ENCODE measurements at regions not wholly inside any gene's neighbourhood (a gene's known extent, or its start where the extent isn't known, plus 50 kb on each side); places are given as distances from the start of the nearest gene placed in this dataset.
"Not testable (repeated sequence)": the region's sequence is repeated elsewhere in the genome, so short reads cannot be mapped to it uniquely, and the experiment has no call there.

DNA sequence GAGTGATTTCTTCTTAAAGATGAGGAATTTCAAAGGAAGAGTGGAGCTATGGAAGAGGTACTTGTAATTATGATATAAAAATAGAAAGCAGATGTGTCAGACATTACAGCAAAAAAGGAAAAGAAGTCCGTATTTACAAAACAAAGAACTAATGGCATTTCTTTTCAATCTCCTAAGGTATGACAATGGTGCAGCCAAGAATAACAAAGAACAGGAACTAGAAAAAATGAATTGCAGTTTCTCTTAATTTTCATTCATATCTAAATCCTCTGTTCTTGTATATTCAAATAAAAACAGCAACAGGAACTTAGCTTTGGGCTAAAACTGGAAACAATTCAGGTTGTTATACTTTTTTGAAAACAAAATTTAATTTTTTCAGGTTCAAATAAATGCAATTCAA lies 105.1 kb downstream of the SPRY1 start:
- no peak for DNase-seq

GRCh38 chr4:123503698-123504363 lies 107.2 kb downstream of the SPRY1 start:
- DNase-seq, result no peak

DNA sequence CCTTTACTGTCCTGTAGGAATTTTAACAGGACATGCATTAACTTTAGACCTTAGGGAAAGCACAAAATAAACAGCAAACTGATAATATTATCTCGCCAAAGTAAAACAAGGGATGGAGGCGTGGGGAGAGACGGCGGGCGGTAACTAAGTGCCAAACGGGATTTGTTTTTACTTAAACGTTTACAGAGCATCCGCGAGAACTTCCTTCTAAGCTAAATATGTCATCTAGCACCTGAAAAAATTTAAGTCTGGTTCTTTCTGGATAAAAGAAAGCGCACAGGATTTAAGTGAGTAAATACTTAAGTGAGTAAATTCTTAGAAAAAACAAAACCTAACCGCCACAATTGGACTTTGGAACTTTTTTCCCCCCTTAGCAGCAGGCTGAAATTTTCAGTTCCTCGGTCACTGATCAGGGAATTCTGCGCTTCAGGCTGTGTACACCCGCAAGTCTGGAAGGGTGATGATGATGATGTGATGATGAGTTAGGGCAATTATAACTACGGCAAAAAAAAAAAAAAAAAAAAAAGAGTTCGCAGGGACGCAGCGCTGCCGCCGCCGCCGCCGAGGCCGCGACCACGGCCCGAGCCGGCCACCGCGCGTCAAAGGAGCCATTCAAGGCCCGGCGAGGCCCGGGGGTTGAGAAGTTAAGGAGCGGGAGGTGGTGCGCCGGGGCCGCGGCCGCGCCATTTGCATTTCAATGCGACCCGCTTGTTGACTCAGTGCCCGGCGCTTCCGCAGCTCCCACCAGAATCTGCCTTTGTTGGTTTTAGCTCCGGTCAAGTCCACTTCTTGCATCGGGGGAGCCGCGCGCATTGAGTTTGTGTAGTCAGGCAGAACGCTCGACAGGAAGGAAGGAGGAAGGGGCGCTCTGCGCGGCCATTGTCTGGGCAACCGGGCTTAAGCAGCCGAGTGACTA lies 108.8 kb downstream of the SPRY1 start:
- DNase-seq, result peak; percentile 83

GRCh38 chr4:123506011-123506695 lies 109.6 kb downstream of the SPRY1 start:
- DNase-seq, result no peak

GRCh38 chr4:123507376-123507775 lies 110.8 kb downstream of the SPRY1 start:
- DNase-seq, result no peak

GRCh38 chr4:123510221-123510620 lies 113.6 kb downstream of the SPRY1 start:
- no peak for DNase-seq

GRCh38 chr4:123510659-123511058 lies 114.1 kb downstream of the SPRY1 start:
- no peak for DNase-seq

- no peak for DNase-seq
Observed at GRCh38 chr4:123516576-123516975, 120.0 kb downstream of the SPRY1 start.

DNA sequence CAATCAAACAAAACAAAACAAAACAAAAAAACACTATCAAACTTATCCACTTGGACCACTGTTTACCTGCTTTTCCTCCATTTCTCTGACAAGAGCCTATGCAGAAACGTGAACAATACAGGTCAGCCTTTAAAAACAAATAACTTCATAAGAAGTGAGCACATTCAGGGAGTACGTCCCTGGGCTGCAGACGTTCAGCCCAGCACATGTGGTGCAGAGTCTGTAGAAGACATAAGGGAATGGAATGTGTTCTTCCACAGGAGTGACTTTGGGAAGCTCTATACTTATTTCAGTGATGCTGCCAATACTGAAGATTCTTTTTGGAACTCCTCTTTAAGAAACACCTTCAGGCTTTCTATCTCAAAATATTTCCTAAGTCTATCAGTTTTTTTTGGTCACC lies 120.6 kb downstream of the SPRY1 start:
- no peak for DNase-seq

- DNase-seq, result no peak
Observed at GRCh38 chr4:123517971-123518370, 121.4 kb downstream of the SPRY1 start.

DNA sequence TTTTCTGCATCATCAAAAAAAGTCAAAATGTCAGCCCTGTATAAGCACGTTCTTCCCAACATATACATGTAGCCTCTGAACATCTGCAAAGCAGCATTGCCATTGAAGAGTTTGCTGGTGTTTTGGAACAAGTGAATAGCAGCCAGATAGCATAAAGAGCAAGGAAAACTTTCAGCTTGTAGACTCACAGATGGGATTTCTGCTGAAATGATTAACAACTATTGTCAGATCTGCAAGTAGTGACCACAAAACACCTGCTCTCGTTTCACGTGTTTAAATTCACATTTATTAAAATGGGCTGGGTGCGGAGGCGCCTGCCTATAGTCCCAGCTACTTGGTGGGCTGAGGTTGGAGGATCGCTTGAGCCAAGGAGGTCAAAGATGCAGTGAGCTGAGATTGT lies 123.7 kb downstream of the SPRY1 start:
- no peak for DNase-seq

GRCh38 chr4:123522081-123522480 lies 125.5 kb downstream of the SPRY1 start:
- DNase-seq, result no peak

- DNase-seq, result no peak
Observed at GRCh38 chr4:123522646-123523045, 126.1 kb downstream of the SPRY1 start.

DNA sequence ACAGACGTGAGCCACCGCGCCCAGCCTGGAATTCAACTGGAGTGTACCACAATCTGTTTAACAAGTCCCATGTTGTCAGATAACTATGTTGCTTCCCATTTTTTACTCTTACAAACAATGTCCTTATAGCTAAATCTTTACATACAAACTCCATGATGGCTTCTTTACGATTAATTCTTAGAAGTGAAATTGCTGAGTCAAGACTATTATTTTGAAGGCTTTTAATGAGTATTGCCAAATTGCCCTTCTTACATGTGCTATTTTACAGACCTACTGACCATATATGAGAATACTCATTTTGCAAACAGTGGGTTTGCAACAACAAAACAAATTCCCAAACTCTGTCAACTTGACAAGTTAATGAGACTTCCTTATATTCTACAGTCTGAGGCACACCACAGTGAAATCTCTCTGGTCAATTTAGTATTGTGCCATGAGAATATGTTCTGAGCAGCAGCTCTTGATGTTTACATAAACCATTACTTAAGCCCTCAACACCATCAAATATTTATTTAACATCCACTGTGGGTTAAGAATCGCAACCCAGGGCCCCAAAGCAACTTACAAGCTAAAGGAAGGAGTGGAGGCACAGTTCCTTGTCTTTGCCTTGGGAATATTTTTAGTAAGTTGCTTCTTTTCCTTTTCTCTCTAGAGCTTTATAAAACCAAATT lies 128.5 kb downstream of the SPRY1 start:
- DNase-seq, result no peak

DNA sequence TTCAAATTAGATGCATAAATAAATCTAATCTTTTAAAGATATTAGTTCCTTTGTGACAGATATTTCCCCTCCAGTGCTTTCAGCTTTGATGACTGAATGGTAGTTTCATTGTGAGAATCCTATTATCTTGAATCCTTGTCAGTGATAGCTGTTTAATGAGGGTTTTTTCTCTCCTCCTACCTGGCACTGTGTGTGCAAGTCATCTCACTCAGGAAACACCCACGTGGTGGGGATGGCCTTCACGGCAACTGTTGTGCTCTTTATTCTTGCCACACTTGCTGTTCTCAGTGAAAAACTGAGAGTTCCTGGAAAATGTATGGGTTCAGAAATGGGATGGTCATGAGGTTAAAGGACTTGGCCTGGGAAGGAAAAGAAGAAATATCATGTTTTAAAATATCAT lies 129.9 kb downstream of the SPRY1 start:
- DNase-seq, result no peak

DNA sequence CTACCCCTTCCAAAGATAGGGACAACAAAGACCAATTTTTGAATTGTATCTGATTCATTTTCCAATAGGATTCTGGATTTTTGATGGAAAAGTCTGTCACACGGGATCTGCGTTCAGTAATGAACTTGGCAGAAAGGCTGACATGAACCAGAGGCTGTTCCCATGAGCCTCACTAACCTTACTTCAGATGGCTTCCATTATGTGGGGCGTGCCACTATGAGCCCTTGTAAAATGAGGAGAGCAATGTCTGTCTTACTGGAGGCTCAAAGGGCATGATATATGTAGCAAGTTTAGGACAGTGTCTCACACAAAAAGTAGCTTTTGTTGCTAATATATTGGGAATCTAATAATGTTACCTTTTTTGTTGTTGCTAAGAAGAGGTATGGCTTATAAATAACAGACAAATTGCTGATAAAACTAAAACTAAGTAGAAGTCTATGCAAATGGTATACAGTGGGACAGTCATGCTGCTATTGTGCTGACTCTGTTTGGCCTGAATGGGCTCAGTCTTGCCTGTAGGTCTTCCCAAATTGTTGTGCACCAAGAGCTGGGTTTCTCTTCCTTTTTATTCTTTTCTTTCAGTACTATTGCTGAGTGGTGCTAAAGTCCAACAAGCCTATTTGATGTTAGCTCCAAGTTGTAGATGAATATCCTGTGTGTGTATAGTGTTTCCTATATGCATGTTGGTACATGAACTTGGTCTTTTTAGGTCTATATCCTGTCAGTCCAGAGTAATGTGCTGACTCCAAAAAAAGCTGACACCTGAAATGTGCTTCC lies 132.1 kb downstream of the SPRY1 start:
- DNase-seq, result no peak

DNA sequence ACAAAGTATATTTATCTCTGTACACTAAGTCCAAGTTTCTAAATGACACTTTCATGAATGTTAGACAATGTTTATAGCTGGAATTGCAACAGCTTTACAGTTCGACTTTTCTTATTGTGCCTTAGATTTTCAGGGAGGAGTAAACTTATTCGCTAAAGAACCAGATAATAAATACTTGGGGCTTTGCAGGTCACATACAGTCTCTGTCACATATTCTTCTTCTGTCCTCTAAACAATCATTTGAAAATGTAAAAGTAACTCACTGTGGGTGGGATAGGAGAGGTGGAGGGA lies 132.6 kb downstream of the SPRY1 start:
- DNase-seq, result no peak

DNA sequence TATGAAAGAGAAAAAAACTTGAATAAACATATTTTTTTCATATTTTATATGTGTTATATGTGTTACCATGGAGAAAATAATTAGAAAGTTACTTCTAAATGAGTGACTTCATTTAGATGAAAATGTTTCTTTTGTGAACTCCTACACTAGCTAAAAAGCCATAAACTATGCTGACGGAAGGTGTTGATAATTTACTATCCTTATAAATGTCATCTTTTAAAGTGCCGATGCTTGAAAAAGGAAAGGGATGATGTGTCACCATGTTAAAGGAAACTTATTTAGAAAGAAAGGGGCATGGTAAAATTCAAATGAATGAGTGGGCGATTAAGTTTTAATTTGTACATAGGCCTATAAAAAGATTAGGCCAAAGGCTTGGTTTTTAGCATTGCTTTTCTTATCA lies 133.8 kb downstream of the SPRY1 start:
- DNase-seq, result no peak

DNA sequence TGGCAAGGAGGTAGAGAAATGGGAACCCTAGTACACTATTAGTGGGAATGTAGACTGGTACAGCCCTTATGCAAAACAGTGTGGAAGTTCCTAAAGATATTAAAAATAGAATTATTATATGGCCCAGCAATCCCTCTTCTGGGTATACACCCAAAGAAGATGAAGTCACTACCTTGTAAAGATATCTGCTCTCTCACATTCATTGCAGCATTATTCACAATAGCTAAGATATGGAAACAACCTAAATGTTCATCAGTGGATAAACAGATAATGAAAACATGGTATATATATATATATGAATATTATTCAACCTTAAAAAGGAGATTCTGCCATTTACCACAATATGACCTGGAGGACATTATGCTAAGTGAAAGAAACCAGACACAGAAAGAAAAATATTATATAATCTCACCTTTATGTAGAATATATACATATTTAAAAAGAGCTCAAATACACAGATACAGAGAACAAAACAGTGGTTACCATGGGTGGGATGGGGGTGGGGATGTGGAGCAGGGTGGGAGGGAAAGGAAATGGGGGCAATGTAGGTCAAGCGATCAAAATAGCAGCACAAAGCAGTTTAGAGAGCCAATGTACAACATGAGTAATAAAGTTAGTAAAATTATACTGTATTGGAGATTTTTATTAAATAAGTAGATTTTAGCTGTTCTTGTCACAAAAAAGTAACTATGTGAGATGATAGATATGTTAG lies 138.6 kb downstream of the SPRY1 start:
- DNase-seq, result no peak

GRCh38 chr4:123536225-123536624 lies 139.6 kb downstream of the SPRY1 start:
- DNase-seq, result no peak

DNA sequence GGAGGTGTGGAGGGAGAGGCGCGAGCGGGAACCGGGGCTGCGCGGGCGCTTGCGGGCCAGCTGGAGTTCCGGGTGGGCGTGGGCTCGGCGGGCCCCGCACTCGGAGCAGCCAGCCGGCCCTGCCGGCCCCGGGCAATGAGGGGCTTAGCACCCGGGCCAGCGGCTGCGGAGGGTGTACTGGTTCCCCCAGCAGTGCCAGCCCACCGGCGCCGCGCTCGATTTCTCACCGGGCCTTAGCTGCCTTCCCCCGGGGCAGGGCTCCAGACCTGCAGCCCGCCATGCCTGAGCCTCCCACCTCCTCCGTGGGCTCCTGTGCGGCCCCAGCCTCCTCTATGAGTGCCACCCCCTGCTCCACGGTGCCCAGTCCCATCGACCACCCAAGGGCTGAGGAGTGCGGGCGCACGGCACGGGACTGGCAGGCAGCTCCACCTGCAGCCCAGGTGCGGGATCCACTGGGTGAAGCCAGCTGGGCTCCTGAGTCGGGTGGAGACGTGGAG lies 141.4 kb downstream of the SPRY1 start:
- not testable (repeated sequence) for DNase-seq

Data from NCI-H510A (cell line).